B cell (primary cell): ENCODE measurements at regions not wholly inside any gene's neighbourhood (a gene's known extent, or its start where the extent isn't known, plus 50 kb on each side); places are given as distances from the start of the nearest gene placed in this dataset.

ENCODE experiments used
- ATAC-seq: fragments of 200-7000 bp; cut with Tn5 transposase; one replicate; pipeline ENCODE4 v1.10.0; 2021; ENCODE audit warnings: low read depth, mild to moderate bottlenecking, moderate number of reproducible peaks, moderate library complexity
- CTCF ChIA-PET: fragments of 350-600 bp; sonication (Branson Sonifier 250); formaldehyde crosslinking; loops from one replicate; lab custom pipeline; 2021; ENCODE audit warnings: antibody characterized with exemption, inconsistent platforms; lab: Charles Lee
- POLR2A ChIA-PET: fragments of 350-600 bp; sonication (Branson Sonifier 250); formaldehyde crosslinking; loops from one replicate; lab custom pipeline; 2021; ENCODE audit warnings: antibody characterized with exemption; lab: Charles Lee
- DNase-seq: peaks from one replicate; pipeline ENCODE4 v3.0.0; 2013
- H2AFZ ChIP-seq: 2 replicates; pipeline ENCODE4 v1.6.1; 2012; ENCODE audit warnings: mild to moderate bottlenecking, low read depth, low read length; ENCODE audit not compliant: insufficient read depth, poor library complexity, severe bottlenecking
- H3K27ac ChIP-seq, 2 donors: 1 replicate in 1 of 2; 2 replicates in 1 of 2; pipeline ENCODE4 v1.5.1; 2012 to 2013; ENCODE audit warnings: low read length in 2 of 2, mild to moderate bottlenecking in 2 of 2, moderate library complexity in 1 of 2
- H3K27me3 ChIP-seq, 4 experiments: fragments of 200-600 bp in 1 of 4; sonication (generic) in 1 of 4; replicated peaks in 1 of 4; 1 replicate in 2 of 4; 2 replicates in 2 of 4; pipeline versions ENCODE4 v1.6.1 to v1.7.0; 2013 to 2016; ENCODE audit warnings: low read length in 3 of 4, mild to moderate bottlenecking in 2 of 4, mixed read lengths in 1 of 4, moderate library complexity in 1 of 4; ENCODE audit not compliant: insufficient read depth in 4 of 4, control insufficient read depth in 3 of 4; ENCODE audit errors: control extremely low read depth in 1 of 4
- H3K36me3 ChIP-seq, 2 experiments: replicated peaks in 1 of 2; 1 replicate in 1 of 2; 2 replicates in 1 of 2; pipeline versions ENCODE4 v1.6.1 to v1.7.1; 2013; ENCODE audit warnings: low read length in 1 of 2; ENCODE audit not compliant: insufficient read depth in 2 of 2, control insufficient read depth in 1 of 2; ENCODE audit errors: control extremely low read depth in 1 of 2, extremely low read depth in 1 of 2
- H3K4me1 ChIP-seq, 2 donors: fragments of 200-600 bp in 1 of 2; sonication (generic) in 1 of 2; 1 replicate in 1 of 2; 2 replicates in 1 of 2; pipeline versions ENCODE4 v1.5.1 to v1.6.1; 2013 to 2017; ENCODE audit warnings: low read length in 2 of 2; ENCODE audit not compliant: control insufficient read depth in 2 of 2, insufficient read depth in 2 of 2
- H3K4me2 ChIP-seq: replicated peaks from 2 replicates; pipeline ENCODE3; 2012; ENCODE audit warnings: mild to moderate bottlenecking, low read depth, low read length; ENCODE audit not compliant: poor library complexity, severe bottlenecking
- H3K4me3 ChIP-seq, 5 experiments: fragments of 200-600 bp in 1 of 5; sonication (generic) in 1 of 5; 1 replicate in 3 of 5; 2 replicates in 2 of 5; pipeline versions ENCODE4 v1.5.1 to v1.7.0; 2011 to 2016; ENCODE audit warnings: low read length in 4 of 5, mild to moderate bottlenecking in 4 of 5, low read depth in 2 of 5, control low read depth in 1 of 5, moderate library complexity in 1 of 5; ENCODE audit not compliant: insufficient read depth in 1 of 5; ENCODE audit errors: control extremely low read depth in 1 of 5, extremely low read depth in 1 of 5
- H3K79me2 ChIP-seq: fragments of 200-600 bp; sonication (generic); one replicate; pipeline ENCODE4 v1.6.0; 2016; ENCODE audit warnings: low read length; ENCODE audit not compliant: control insufficient read depth, insufficient read depth
- H3K9ac ChIP-seq: fragments of 200-600 bp; sonication (generic); 2 replicates; pipeline ENCODE4 v1.6.1; 2017; ENCODE audit warnings: mild to moderate bottlenecking, low read length, moderate library complexity
- H3K9me3 ChIP-seq, 3 donors: one replicate each; pipeline versions ENCODE4 v1.6.1 to v1.7.1; 2013; ENCODE audit warnings: low read length in 2 of 3; ENCODE audit not compliant: control insufficient read depth in 2 of 3, insufficient read depth in 1 of 3; ENCODE audit errors: control extremely low read depth in 1 of 3
- H4K20me1 ChIP-seq: 2 replicates; pipeline ENCODE4 v1.6.0; 2012; ENCODE audit warnings: mild to moderate bottlenecking, low read length; ENCODE audit not compliant: insufficient read depth, control insufficient read depth, poor library complexity, severe bottlenecking
- H3K27ac Mint-ChIP-seq: one replicate; pipeline ENCODE4 v1.8.0; 2021; ENCODE audit warnings: mixed read lengths
- H3K27me3 Mint-ChIP-seq: one replicate; pipeline ENCODE4 v1.8.0; 2021; ENCODE audit warnings: mixed read lengths
- H3K4me1 Mint-ChIP-seq: one replicate; pipeline ENCODE4 v1.8.0; 2021; ENCODE audit warnings: mixed read lengths
- H3K4me3 Mint-ChIP-seq: one replicate; pipeline ENCODE4 v1.8.0; 2021; ENCODE audit warnings: mixed read lengths
- H3K9me3 Mint-ChIP-seq: one replicate; pipeline ENCODE4 v1.8.0; 2022; ENCODE audit warnings: mixed read lengths; ENCODE audit not compliant: insufficient read depth
- EZH2 ChIP-seq: IDR thresholded peaks from 2 replicates; pipeline ENCODE4 v1.6.1; 2012; ENCODE audit warnings: borderline replicate concordance, low read depth, mild to moderate bottlenecking, moderate library complexity, low read length; ENCODE audit not compliant: insufficient read depth, poor library complexity, severe bottlenecking
- WGBS: methylation state at CpG from one replicate; pipeline ENCODE4 v1.1.5; 2013; ENCODE audit warnings: missing lambda C conversion rate; ENCODE audit not compliant: insufficient coverage; 5-methylcytosine and 5-hydroxymethylcytosine counted together
- intact Hi-C: fragments of 100-400 bp; cut with micrococcal nuclease; formaldehyde crosslinking; loops from one replicate; pipeline ENCODE4 v1.10.0; 2022
- TF ChIP-seq, protein P1 (sequence below): fragments of 200-600 bp; IDR thresholded peaks from one replicate; pipeline ENCODE4 v1.8.0; 2022; ENCODE audit warnings: antibody characterized with exemption, mild to moderate bottlenecking

DNA sequence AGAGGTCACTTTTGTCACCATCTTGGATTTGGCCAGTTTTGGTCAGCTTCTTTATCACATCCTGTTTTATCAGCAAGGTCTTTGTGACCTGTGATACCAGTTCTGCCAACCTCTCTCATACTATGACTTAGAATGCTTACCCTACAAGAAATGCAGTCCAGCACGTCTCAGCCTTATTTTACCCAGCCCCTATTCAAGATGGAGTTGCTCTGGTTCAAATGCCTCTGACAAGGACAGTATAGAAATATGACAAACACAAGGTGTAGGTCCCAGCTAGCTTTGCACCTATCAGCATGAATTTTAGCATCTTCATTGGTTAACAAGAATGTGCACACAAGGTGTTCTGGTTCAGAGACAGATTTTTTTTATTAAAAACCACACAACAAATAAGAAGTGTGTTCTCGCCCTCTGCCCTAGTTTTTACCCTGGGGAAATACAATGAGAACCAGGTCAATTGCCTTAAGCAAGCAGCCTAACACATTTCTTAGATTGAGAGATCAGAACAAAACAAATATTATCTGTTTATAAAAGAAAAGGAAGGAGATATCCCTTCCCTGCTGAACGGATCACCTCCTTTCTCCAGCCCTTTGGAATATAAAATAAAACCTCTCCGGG, 962.3 kb upstream of the PRKX start:
- Mint-ChIP-seq H3K27ac (no peak overlapping the region), H3K9me3 (no peaks in the 10 kb centered on the region), H3K4me1 (no peaks in the 10 kb centered on the region), H3K27me3 (no peaks in the 10 kb centered on the region), H3K4me3 (no peak overlapping the region)
- no peaks in the 10 kb centered on the region for H4K20me1 ChIP-seq
- H2AFZ ChIP-seq = no peak overlapping the region
- H3K4me2 ChIP-seq = no peak overlapping the region
- no peaks in the 10 kb centered on the region for H3K79me2 ChIP-seq
- intact Hi-C loops = no loop called here
- POLR2A ChIA-PET = no interaction called here
- no peaks in the 10 kb centered on the region for H3K27me3 ChIP-seq
- DNase-seq (no peak), ATAC-seq (no peak)
- no peak overlapping the region for H3K9ac ChIP-seq
- no peak overlapping the region for H3K27ac ChIP-seq
- H3K9me3 ChIP-seq = no peaks in the 10 kb centered on the region
- CTCF ChIA-PET = no interaction called here
- no CpG with 5 or more reads among the region's 4 CpGs for WGBS
- TF ChIP-seq, protein P1, sequence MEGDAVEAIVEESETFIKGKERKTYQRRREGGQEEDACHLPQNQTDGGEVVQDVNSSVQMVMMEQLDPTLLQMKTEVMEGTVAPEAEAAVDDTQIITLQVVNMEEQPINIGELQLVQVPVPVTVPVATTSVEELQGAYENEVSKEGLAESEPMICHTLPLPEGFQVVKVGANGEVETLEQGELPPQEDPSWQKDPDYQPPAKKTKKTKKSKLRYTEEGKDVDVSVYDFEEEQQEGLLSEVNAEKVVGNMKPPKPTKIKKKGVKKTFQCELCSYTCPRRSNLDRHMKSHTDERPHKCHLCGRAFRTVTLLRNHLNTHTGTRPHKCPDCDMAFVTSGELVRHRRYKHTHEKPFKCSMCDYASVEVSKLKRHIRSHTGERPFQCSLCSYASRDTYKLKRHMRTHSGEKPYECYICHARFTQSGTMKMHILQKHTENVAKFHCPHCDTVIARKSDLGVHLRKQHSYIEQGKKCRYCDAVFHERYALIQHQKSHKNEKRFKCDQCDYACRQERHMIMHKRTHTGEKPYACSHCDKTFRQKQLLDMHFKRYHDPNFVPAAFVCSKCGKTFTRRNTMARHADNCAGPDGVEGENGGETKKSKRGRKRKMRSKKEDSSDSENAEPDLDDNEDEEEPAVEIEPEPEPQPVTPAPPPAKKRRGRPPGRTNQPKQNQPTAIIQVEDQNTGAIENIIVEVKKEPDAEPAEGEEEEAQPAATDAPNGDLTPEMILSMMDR = no peak
- H3K36me3 ChIP-seq = no peaks in the 10 kb centered on the region
- H3K4me3 ChIP-seq = no peak overlapping the region
- H3K4me1 ChIP-seq = no peaks in the 10 kb centered on the region

DNA sequence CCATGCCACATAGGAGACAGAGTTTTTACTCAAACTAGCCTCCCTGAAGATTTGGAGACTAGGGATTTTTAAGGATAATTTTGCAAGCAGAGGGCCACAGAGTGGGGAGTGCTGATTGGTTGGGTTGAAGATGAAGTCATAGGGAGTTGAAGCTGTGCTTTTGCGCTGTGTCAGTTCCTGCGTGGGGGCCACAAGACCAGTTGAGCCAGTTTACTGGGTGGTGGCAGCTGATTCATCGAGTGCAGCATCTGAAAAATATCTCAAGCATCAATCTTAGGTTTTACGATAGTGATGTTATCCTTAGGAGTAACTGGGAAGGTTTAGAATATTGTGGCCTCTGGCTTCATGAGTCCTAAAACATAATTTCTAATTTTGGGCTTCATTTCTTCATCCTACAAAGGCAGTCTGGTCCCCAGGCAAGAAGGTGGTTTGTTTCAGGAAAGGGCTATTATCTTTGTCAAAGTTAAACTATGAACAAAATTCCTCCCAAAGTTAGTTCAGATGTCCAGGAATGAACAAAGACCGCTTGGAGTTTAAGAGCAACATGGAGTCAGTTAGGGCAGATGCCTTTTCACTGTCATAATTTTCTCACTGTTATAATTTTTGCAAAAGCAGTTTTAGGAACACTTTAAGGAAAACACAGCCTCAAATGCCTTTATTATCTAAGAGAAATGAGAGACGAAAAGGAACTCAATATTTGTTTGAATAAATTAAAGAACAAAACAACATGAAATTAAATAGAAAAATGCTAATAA, 960.8 kb upstream of the PRKX start:
- Histone ChIP-seq H3K27ac (no peak overlapping the region), H4K20me1 (no peaks in the 10 kb centered on the region), H2AFZ (no peak overlapping the region), H3K9me3 (no peaks in the 10 kb centered on the region), H3K36me3 (no peaks in the 10 kb centered on the region), H3K79me2 (no peaks in the 10 kb centered on the region), H3K27me3 (no peaks in the 10 kb centered on the region), H3K4me1 (no peaks in the 10 kb centered on the region), H3K4me3 (no peak overlapping the region), H3K9ac (no peak overlapping the region), H3K4me2 (no peak overlapping the region)
- DNase-seq (no peak), ATAC-seq (no peak)
- ChIA-PET CTCF (no interaction called here), POLR2A (no interaction called here)
- H3K27ac Mint-ChIP-seq = no peak overlapping the region
- no peaks in the 10 kb centered on the region for H3K27me3 Mint-ChIP-seq
- no peaks in the 10 kb centered on the region for H3K4me1 Mint-ChIP-seq
- WGBS = 100% methylated on average over 1 of the region's 6 CpGs
- TF ChIP-seq, protein P1 = no peak
- TF ChIP-seq EZH2 = no peak
- no peak overlapping the region for H3K4me3 Mint-ChIP-seq
- intact Hi-C loops = no loop called here
- H3K9me3 Mint-ChIP-seq = no peaks in the 10 kb centered on the region
